ENCODE measurements at regions not wholly inside any gene's neighbourhood (a gene's known extent, or its start where the extent isn't known, plus 50 kb on each side); places are given as distances from the start of the nearest gene placed in this dataset.

DNA sequence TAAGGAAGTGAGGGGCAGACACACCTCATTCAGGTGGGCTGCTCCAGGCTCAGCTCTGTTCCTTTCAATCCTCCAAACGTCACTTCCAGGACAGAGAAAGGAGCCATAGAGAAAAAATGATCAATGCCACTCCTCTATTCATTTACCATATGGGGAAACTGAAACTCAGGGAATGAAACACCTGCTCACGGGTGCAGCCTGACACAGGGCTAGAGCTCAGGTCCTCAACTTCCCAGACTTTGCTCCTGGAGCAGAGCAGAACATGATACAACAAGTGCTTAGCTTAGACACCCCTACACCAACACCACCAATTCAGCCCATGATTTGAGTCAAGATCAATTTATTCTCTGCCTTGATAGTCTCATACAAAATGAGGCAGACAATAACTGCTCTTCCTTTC lies 58.5 kb upstream of the LPP start:
- DNase-seq (ENCODE audit: low read depth in 2 of 2) = no peak
- H3K4me3 ChIP-seq (replicated peaks in 1 of 2; ENCODE audit: low read depth in 2 of 2, low read length in 2 of 2) = no peak overlapping the region
- TF ChIP-seq, protein P1, sequence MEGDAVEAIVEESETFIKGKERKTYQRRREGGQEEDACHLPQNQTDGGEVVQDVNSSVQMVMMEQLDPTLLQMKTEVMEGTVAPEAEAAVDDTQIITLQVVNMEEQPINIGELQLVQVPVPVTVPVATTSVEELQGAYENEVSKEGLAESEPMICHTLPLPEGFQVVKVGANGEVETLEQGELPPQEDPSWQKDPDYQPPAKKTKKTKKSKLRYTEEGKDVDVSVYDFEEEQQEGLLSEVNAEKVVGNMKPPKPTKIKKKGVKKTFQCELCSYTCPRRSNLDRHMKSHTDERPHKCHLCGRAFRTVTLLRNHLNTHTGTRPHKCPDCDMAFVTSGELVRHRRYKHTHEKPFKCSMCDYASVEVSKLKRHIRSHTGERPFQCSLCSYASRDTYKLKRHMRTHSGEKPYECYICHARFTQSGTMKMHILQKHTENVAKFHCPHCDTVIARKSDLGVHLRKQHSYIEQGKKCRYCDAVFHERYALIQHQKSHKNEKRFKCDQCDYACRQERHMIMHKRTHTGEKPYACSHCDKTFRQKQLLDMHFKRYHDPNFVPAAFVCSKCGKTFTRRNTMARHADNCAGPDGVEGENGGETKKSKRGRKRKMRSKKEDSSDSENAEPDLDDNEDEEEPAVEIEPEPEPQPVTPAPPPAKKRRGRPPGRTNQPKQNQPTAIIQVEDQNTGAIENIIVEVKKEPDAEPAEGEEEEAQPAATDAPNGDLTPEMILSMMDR (IDR thresholded peaks at IDR 0.05; ENCODE audit: low read depth, low read length) = no peak

DNA sequence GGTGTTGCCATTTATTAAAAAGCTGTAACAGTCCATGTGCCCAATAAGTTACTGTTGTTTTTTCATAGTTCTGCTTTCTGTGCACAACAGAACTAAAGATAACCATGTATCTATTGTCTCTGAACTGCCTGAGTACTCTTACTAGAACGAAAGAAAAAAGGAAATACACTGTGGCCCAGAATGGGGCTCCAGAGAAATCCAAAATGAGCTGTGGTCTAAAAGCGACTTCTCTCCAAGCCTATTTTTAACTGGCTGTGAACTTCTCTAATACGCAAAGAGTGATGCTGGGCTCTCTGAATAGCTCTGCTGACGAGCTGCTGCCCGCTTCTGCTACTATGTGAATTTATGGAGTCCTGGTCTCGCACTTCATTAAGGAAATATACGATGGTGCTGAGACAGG lies 56.2 kb upstream of the LPP start:
- DNase-seq (ENCODE audit: low read depth in 2 of 2) = no peak
- TF ChIP-seq, protein P1 (IDR thresholded peaks at IDR 0.05; ENCODE audit: low read depth, low read length) = no peak
- H3K4me3 ChIP-seq (replicated peaks in 1 of 2; ENCODE audit: low read depth in 2 of 2, low read length in 2 of 2) = no peak overlapping the region

DNA sequence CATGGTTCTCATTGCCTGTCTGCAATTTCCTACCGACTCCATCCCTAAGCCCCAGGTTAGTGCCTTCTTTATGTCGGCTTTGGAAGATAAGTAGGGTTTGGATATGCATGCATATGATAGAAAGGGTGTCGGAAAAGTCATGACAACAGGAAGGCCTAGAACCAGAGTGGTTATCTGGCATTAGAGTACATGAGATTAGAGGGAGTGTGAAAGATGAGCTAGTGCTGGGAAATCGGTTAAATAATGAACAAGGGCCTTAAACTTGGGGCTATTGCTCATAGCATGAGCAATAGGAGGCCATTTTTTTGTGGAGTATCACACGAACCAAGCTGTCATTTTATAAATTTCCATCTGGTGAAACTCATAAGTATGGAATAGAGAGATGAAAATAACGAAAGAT lies 54.0 kb upstream of the LPP start:
- DNase-seq (ENCODE audit: low read depth in 2 of 2) = no peak
- no peak overlapping the region for H3K4me3 ChIP-seq (replicated peaks in 1 of 2; ENCODE audit: low read depth in 2 of 2, low read length in 2 of 2)
- TF ChIP-seq, protein P1 (IDR thresholded peaks at IDR 0.05; ENCODE audit: low read depth, low read length) = no peak

DNA sequence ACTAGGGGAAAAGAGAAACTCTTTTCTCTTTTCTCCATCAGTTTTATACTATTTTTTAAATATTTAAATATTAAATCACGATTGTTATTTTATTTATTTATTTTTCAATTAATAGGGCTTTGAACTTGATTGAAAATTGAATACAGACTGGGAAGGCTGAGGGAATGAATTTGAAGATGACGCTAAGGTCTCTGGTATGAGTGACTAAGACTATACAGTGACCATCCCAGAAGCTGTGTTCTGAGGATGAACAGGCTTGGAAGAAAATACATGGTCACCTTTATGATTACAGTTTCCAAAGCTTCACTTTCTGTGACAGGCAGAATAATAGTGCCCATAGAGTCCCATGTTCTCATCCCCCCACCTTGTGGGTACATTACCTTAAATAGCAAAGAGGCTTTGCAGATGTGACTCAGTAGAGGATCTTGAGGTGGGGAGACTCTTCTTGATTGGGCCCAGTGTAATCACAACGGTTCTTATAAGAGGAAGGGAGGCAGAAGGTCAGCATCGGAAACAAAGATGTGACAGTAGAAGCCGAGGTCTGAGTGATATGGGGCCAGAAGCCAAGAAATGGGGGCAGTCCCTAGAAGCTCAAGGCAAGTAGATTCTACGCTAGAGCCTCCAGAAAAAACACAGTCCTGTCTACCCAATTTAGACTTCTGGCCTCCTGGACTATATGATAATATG lies 51.0 kb upstream of the LPP start:
- TF ChIP-seq, protein P1 (IDR thresholded peaks at IDR 0.05; ENCODE audit: low read depth, low read length) = no peak
- no peak overlapping the region for H3K4me3 ChIP-seq (replicated peaks in 1 of 2; ENCODE audit: low read depth in 2 of 2, low read length in 2 of 2)
- DNase-seq (ENCODE audit: low read depth in 2 of 2) = no peak

DNA sequence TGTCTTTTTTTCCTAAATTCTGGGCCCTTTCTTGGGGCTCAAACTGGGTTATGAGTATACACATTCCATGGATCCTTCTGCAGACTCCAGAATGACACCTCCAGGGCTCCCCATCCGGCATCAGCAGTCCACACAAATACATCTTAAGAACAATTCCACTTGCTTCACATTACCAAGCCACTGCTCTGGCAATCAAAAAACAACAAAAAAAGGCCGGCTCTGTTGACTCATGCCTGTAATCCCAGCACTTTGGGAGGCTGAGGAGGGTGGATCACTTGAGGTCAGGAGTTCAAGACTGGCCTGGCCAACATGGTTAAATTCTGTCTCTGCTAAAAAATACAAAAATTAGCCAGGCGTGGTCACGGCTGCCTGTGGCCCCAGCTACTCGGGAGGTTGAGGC lies 49.9 kb upstream of the LPP start:
- TF ChIP-seq, protein P1 (IDR thresholded peaks at IDR 0.05; ENCODE audit: low read depth, low read length) = no peak
- H3K4me3 ChIP-seq (replicated peaks in 1 of 2; ENCODE audit: low read depth in 2 of 2, low read length in 2 of 2) = no peak overlapping the region
- no peak for DNase-seq (ENCODE audit: low read depth in 2 of 2)

Measured in cardiac fibroblast (primary cell).